ENCODE measurements at regions not wholly inside any gene's neighbourhood (a gene's known extent, or its start where the extent isn't known, plus 50 kb on each side); places are given as distances from the start of the nearest gene placed in this dataset.

DNA sequence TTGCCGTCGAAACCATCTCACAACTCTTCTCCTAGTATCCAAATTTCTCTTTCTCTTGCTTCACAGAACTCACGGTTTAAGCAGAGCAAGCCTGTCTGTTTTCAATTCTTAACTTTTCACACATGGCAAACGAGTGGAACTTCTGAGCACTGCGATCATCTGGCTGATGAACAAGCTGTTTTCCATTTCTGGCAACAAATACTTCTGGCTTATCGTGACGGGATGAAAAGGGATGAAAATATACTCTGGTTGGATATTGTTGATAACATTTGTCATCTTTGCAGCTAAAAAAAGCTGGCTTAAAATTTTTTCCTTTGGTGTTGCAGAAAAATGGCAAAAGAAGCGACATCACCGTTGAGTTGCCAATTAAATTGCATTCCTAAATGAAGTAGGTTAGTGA is 515.2 kb upstream of the JARID2 start:
- no peak for DNase-seq

DNA sequence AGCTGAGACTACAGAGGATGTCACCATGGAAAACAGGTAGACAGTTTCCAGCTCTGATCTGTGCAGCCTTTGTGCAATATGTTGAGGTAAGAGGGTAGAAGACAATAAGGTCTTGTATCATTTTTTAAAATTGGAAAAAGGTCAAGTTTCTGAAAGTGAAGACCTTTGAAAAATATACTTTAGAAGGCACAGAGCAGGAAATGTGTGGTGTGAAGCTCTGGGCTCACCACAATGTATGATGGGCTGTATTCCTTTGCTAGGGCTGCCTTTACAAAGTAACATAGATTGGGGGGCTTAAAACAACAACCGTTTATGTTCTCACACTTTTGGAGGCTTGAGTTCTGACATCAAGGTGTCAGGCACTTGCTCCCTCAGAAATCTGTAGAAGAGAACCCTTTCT is 514.3 kb upstream of the JARID2 start:
- DNase-seq: no peak

DNA sequence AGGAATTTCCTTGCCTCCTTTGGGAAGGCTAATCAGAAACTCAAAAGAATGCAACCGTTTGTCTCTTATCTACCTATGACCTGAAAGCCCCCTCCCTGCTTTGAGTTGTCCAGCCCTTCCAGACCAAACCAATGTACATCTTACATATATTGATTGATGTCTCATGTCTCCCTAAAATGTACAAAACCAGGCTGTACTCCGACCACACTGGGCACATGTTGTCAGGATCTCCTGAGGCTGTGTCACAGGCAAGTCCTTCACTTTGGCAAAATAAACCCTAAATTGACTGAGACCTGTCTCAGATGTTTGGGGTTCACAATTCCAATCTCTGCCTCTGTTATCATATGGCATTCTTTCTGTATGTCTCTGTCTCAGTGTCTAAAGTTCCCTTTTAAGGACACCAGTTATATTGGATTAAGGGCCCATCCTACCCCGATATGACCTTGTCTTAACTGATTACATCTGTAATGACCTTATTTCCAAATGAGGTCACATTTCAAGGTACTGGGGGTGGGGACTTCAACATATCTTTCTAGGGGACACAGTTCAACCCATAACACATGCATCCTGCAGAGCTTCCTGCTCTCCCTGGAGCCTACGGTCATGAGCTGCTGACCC is 513.5 kb upstream of the JARID2 start:
- no peak for DNase-seq

DNA sequence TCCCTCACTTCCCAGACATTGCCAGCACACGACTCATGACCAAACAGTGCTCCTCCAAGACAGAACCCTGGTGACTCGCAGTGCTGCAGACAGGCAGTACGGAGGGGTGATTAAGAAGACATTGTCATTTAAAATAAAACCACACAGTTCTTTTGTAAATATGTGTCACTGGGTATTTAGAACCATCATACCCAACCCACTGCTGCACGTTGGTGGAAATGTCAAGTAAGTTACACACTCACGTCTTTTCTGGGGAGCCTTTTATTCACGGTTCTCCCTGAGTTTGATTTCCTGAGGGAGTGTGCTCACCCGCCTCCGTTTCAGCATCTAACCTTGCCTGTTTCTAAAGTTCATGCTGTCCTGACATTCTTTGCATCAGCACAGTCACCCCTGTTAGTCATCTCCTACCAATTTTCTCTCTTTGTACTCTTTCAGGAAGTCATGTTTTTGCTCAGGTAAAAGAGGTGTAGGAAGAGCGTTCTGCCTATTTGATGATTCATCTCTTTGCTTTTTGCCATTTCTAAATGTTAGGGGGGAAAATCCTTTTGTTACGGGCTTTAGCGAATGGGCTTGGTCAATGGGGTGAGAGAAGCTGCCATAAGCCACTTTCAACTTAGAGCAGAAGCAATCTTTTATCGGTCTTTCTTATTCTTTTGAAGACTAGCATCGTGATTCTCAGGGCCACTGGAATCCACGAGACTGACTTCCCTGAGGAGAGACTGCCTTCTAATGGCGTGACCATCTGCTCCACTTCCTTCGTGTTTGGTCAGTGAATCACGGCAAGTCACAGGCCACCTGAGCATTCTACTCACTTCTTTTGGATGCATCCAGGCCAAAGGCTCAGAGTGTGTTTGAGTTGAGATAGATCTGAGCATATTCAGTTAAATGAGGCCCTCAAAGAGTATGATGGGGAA is 512.8 kb upstream of the JARID2 start:
- DNase-seq: peak; percentile 42

DNA sequence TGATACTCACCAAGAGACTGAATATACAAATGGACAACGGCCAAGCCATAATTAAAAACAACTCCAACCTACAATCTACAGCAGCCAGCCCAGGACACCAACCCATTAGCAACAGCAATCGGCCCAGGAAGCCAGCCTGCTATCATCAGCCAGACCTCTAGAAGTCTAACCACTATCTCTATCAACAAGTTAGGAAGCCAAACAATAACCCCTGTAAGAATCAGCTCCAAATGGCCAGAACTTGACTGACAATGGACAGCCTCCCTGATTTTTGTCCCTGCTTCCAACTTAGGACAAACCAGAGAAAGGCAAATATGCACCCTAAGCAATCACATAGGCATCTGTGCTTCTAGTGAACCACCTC is 511.8 kb upstream of the JARID2 start:
- DNase-seq: no peak

DNA sequence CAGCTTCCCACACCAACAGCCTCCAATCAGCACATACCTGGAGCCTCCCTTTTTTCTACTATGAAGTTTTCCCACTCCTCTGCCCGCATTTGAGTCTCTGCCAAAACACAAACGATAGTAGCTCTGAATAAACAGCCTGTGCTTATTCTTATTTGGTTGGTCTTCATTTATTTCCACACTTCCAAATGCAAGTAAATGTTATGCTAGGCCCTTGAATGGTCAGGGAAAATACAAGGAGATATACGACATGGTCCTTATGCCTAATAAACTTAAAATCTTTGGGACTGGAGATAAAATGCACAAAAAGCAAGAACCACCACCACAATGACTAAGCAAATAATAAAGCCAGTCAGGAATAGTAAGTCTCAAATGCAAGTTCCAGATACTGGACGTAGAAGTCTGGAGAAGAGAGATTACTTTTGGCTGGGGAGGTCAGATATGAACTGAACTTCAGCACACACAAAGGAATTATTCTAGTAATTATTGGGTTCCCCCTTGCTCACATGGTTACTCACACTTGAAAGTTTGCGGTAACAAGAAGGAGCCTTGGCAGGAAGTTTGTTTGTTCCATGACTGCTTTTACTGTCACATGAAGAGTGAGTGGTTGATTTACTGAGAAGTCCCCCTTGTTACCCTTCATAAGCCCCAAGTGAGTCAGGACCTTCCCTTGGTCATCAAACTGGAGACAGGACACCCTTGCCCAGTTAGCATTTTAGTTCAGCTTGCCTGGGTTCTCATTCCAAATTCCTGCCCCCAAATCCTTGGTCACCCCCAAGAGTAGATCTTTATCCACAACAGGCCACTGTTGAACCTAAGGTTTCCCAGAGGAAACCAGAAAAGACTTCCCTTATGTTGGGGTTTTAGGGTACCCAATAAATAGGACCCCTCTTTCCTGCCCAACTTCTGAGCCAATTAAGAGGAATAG is 511.2 kb upstream of the JARID2 start:
- peak; percentile 13 for DNase-seq

GRCh38 chr6:14735956-14736486 is 509.8 kb upstream of the JARID2 start:
- DNase-seq: no peak

- DNase-seq: no peak
Observed at GRCh38 chr6:14736554-14736953, 509.3 kb upstream of the JARID2 start.

GRCh38 chr6:14738497-14738896 is 507.4 kb upstream of the JARID2 start:
- DNase-seq: no peak

DNA sequence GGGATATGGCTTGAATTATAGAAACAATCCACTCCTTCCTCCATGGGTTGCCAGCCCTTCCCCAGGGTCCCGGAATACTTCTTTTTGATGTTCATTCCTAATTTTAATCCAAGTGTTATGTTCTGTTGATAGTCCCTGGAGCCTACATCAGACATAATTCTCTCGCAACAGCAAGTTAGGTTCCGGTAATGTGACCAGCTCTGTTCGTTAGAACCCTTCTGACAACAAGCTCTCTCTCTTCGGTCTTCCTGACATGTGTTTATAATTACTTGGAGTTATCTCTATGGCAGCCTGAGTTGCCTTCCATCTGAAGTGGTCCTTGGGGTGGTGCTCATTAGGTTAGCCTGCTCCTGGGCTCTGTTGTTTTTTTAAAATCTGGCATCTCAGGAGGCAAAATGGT is 506.9 kb upstream of the JARID2 start:
- DNase-seq: no peak

DNA sequence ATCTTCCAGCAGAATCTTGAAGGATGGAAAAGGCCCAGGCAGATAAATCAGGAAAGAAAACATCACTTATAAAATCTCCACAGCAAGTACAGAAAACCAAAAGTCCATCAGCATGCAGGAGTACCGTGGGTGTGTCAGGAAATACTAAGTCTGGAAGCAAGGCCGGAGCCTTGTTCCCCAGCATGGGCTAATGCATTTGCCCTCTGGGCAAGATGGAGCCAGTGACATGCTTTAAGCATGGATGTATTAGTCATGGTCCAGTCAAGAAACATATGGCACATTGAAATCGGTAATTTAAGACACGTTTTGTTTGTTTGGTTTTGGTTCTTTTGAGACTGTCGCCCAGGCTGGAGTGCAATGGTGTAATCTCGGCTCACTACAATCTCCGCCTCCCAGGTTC is 506.0 kb upstream of the JARID2 start:
- DNase-seq: no peak

GRCh38 chr6:14742171-14742570 is 503.7 kb upstream of the JARID2 start:
- DNase-seq: no peak

GRCh38 chr6:14742680-14743079 is 503.2 kb upstream of the JARID2 start:
- DNase-seq: no peak

- DNase-seq: no peak
Observed at GRCh38 chr6:14743144-14743473, 502.8 kb upstream of the JARID2 start.

GRCh38 chr6:14743474-14744211 is 502.2 kb upstream of the JARID2 start:
- peak; percentile 55 for DNase-seq

GRCh38 chr6:14744212-14744556 is 501.7 kb upstream of the JARID2 start:
- no peak for DNase-seq

DNA sequence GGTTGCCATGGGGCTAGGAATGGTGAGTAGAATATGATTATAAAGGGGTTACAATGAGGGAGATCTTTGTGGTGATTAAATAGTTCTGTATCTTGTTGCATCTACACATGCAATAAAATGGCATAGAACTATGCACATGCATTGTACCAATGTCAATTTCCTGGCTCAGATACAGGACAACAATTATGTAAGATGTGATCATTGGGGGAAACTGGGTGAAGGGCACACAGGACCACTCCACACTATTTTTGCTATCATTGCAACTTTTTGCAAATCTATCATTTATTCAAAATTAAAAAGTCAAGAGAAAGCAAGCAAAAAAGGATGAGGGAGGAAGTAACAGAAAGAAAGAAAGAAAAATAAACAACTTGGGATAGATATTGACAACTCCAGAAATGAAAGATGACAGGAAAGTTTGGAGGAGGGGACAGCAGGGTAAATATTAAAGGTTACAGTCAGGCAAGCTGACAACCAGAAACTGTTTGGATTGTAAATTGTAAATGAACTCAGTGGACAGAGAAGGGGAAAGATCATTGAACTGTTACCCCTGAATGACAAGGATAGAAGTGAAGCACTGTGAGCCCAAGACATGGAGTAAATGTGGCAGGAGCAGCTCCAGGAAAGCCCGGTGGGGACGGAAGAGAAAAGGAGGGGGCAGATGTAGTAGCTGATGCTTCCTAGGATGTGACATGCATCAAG is 499.6 kb upstream of the JARID2 start:
- DNase-seq: no peak

GRCh38 chr6:14747881-14748520 is 497.9 kb upstream of the JARID2 start:
- no peak for DNase-seq

- no peak for DNase-seq
Observed at GRCh38 chr6:14748679-14749078, 497.2 kb upstream of the JARID2 start.

- DNase-seq: no peak
Observed at GRCh38 chr6:14750059-14750661, 495.7 kb upstream of the JARID2 start.

DNA sequence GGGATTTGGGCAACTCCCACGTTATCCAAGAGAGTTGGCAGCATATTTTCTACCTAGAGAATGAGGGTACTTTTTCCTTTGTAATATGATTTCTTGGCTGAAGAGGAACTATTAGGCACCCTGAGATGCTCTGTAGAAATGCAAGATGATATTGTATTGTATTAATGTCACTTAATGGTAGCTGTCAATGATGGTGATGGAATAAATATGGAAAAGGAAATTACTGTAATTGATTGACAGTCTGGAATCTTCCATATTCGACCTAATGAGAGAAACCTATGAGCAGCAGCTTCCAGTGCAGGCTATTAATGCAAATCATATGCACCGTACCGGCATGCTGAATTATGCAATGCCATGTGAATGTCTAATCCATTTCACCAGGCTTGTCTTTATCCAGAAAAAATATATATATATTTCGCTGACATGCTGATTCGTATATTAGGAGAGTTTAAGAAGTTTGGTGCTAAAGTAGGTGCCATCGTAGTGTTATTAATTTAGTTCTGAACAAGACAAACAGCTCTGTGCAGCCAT is 494.2 kb upstream of the JARID2 start:
- no peak for DNase-seq
